Vagina (tissue), 2 donors: ENCODE measurements at regions not wholly inside any gene's neighbourhood (a gene's known extent, or its start where the extent isn't known, plus 50 kb on each side); places are given as distances from the start of the nearest gene placed in this dataset.

ENCODE experiments used
- DNase-seq, 2 donors: peaks; one replicate each; pipeline ENCODE4 v3.0.0-alpha.2; 2017; ENCODE audit errors: extremely low spot score in 2 of 2
- H3K27ac ChIP-seq: fragments of 200-600 bp; sonication (generic); one replicate; pipeline ENCODE4 v1.5.1; 2019
- H3K27me3 ChIP-seq: fragments of 200-600 bp; sonication (generic); one replicate; pipeline ENCODE4 v1.5.1; 2019
- H3K36me3 ChIP-seq, 2 donors: fragments of 200-600 bp; sonication (generic); one replicate each; pipeline ENCODE4 v1.5.1; 2017 to 2019
- H3K4me1 ChIP-seq: fragments of 200-600 bp; sonication (generic); one replicate; pipeline ENCODE4 v1.5.1; 2019
- H3K4me3 ChIP-seq, 2 donors: fragments of 200-600 bp; sonication (generic); 1 replicate in 1 of 2; 2 replicates in 1 of 2; pipeline ENCODE4 v1.5.1; 2016 to 2019
- H3K9me3 ChIP-seq: fragments of 200-600 bp; sonication (generic); one replicate; pipeline ENCODE4 v1.5.1; 2019
- CTCF ChIP-seq, 3 experiments: fragments of 450-650 bp in 2 of 3; fragments of 200-600 bp in 1 of 3; sonication (generic) in 1 of 3; IDR thresholded peaks; one replicate each; pipeline ENCODE4 v1.5.1; 2017 to 2019; ENCODE audit warnings: antibody characterized with exemption in 3 of 3, mild to moderate bottlenecking in 2 of 3, moderate library complexity in 2 of 3
- POLR2A ChIP-seq, 2 donors: fragments of 450-650 bp; IDR thresholded peaks; one replicate each; pipeline ENCODE4 v1.6.1; 2017; ENCODE audit warnings: antibody characterized with exemption in 2 of 2, mild to moderate bottlenecking in 2 of 2, moderate library complexity in 2 of 2
- POLR2AphosphoS5 ChIP-seq, 2 donors: sonication (generic); formaldehyde crosslinking; IDR thresholded peaks; one replicate each; pipeline ENCODE4 v1.9.0; 2017; ENCODE audit warnings: antibody characterized with exemption in 2 of 2, mild to moderate bottlenecking in 2 of 2, low read depth in 1 of 2; ENCODE audit not compliant: insufficient read depth in 1 of 2
- intact Hi-C: fragments of 100-400 bp; cut with DNase I; formaldehyde crosslinking; loops from one replicate; pipeline ENCODE4 v1.15.1; 2023

GRCh38 chr9:88930716-88931115, 60.6 kb upstream of the S1PR3 start:
- Histone ChIP-seq H3K27ac (no peak overlapping the region), H3K4me3 (no peak overlapping the region), H3K4me1 (peaks cover 5% of the 10 kb centered on the region), H3K36me3 (no peaks in the 10 kb centered on the region), H3K9me3 (no peaks in the 10 kb centered on the region), H3K27me3 (no peaks in the 10 kb centered on the region)
- DNase-seq = no peak
- TF ChIP-seq POLR2A (IDR thresholded peaks at IDR 0.05) (no peak), POLR2AphosphoS5 (IDR thresholded peaks at IDR 0.05; ENCODE audit: insufficient read depth in 1 of 2, low read depth in 1 of 2) (no peak), CTCF (IDR thresholded peaks at IDR 0.05) (no peak)
- intact Hi-C loops = no loop called here

- Histone ChIP-seq H3K27me3 (no peaks in the 10 kb centered on the region), H3K36me3 (no peaks in the 10 kb centered on the region), H3K4me3 (no peak overlapping the region), H3K4me1 (no peaks in the 10 kb centered on the region), H3K27ac (no peak overlapping the region), H3K9me3 (no peaks in the 10 kb centered on the region)
- DNase-seq = no peak
- intact Hi-C loops = no loop called here
- TF ChIP-seq POLR2AphosphoS5 (IDR thresholded peaks at IDR 0.05; ENCODE audit: insufficient read depth in 1 of 2, low read depth in 1 of 2) (no peak), CTCF (IDR thresholded peaks at IDR 0.05) (no peak), POLR2A (IDR thresholded peaks at IDR 0.05) (no peak)
Measured at GRCh38 chr9:88932766-88933165, 58.5 kb upstream of the S1PR3 start.

- intact Hi-C loops = no loop called here
- H3K9me3 ChIP-seq = no peaks in the 10 kb centered on the region
- no peak for DNase-seq
- H3K27me3 ChIP-seq = no peaks in the 10 kb centered on the region
- no peak overlapping the region for H3K4me3 ChIP-seq
- no peak for TF ChIP-seq POLR2AphosphoS5 (IDR thresholded peaks at IDR 0.05; ENCODE audit: insufficient read depth in 1 of 2, low read depth in 1 of 2)
- TF ChIP-seq POLR2A (IDR thresholded peaks at IDR 0.05) = no peak
- no peak for TF ChIP-seq CTCF (IDR thresholded peaks at IDR 0.05)
- H3K27ac ChIP-seq = no peak overlapping the region
- no peaks in the 10 kb centered on the region for H3K36me3 ChIP-seq
- H3K4me1 ChIP-seq = no peaks in the 10 kb centered on the region
Measured at GRCh38 chr9:88933607-88934379, 57.5 kb upstream of the S1PR3 start.

DNA sequence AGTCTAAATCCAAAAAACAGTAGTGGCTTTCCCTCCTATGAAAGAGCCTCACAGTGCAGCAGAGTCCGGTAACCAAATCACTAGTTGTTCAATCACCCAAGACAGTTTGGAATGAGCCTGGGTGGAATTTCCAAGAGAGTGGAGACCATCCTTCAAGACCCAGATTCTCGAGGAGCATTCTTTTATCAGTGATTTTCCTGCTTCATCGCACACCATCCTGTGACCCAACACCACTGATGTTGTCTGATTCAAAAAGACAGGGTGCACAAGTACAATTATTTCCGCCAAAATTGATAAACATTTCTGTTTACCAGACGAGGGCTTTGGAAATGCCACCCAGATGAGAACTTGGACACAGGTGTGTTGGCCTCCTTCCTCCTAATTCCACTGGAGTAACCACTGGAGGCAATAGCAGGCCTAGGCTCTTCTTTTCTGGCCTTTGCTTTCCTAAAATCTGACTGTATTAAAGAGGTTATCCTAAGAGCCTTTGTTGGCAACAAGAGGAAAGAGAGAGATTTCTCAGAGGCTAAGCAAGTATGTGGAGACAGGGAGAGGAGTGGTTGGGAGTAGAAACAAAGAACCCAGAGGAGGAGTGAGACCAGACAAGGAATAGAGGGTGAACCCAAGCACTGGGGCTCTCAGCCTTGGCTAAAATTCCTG, 56.3 kb upstream of the S1PR3 start:
- no peaks in the 10 kb centered on the region for H3K4me1 ChIP-seq
- H3K27me3 ChIP-seq = no peaks in the 10 kb centered on the region
- no peak for TF ChIP-seq POLR2A (IDR thresholded peaks at IDR 0.05)
- TF ChIP-seq POLR2AphosphoS5 (IDR thresholded peaks at IDR 0.05; ENCODE audit: insufficient read depth in 1 of 2, low read depth in 1 of 2) = no peak
- TF ChIP-seq CTCF (IDR thresholded peaks at IDR 0.05) = no peak
- H3K4me3 ChIP-seq = no peak overlapping the region
- H3K9me3 ChIP-seq = no peaks in the 10 kb centered on the region
- H3K36me3 ChIP-seq = no peaks in the 10 kb centered on the region
- DNase-seq = no peak
- H3K27ac ChIP-seq = no peak overlapping the region
- intact Hi-C loops = no loop called here

DNA sequence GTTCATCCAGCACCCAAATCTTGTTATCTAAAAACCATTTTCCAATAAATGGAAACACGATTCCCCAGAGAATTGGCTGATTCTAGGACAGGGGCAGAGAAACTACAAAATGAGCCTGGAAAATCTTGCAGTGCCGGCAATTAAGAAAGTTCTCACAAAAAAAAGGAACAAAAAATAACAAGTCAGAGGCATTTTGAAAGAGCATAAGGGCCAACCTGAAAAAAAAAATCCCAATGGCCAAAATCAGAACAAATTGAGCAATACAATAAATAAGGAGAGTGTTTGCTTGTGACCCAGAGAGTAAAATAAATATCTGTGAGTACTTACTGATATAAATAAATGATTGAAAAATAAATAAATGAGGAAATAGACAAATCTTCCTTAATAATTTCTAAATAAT, 55.1 kb upstream of the S1PR3 start:
- Histone ChIP-seq H3K36me3 (no peaks in the 10 kb centered on the region), H3K9me3 (no peaks in the 10 kb centered on the region), H3K27me3 (no peaks in the 10 kb centered on the region), H3K4me3 (no peak overlapping the region), H3K4me1 (no peaks in the 10 kb centered on the region), H3K27ac (no peak overlapping the region)
- intact Hi-C loops = no loop called here
- TF ChIP-seq CTCF (IDR thresholded peaks at IDR 0.05) (no peak), POLR2A (IDR thresholded peaks at IDR 0.05) (no peak), POLR2AphosphoS5 (IDR thresholded peaks at IDR 0.05; ENCODE audit: insufficient read depth in 1 of 2, low read depth in 1 of 2) (no peak)
- DNase-seq = no peak
